Suprapubic skin (tissue), 4 donors: ENCODE measurements at regions not wholly inside any gene's neighbourhood (a gene's known extent, or its start where the extent isn't known, plus 50 kb on each side); places are given as distances from the start of the nearest gene placed in this dataset.

Experiments used
- DNase-seq, 2 donors: peaks; one replicate each; pipeline ENCODE4 v3.0.0-alpha.2; 2019; ENCODE audit warnings: low spot score in 2 of 2
- H3K27ac ChIP-seq: fragments of 200-600 bp; sonication (generic); one replicate; pipeline ENCODE4 v1.5.1; 2019
- H3K27me3 ChIP-seq: fragments of 200-600 bp; sonication (generic); one replicate; pipeline ENCODE4 v1.5.1; 2019
- H3K36me3 ChIP-seq: fragments of 200-600 bp; sonication (generic); one replicate; pipeline ENCODE4 v1.5.1; 2019
- H3K4me1 ChIP-seq: fragments of 200-600 bp; sonication (generic); one replicate; pipeline ENCODE4 v1.5.1; 2019
- H3K4me3 ChIP-seq: fragments of 200-600 bp; sonication (generic); one replicate; pipeline ENCODE4 v1.5.1; 2019; ENCODE audit warnings: mild to moderate bottlenecking
- H3K9me3 ChIP-seq: fragments of 200-600 bp; sonication (generic); one replicate; pipeline ENCODE4 v1.5.1; 2019
- CTCF ChIP-seq, 2 donors: fragments of 200-600 bp in 1 of 2; fragments of 450-650 bp in 1 of 2; sonication (generic) in 1 of 2; IDR thresholded peaks; one replicate each; pipeline ENCODE4 v1.5.1; 2016 to 2019; ENCODE audit warnings: antibody characterized with exemption in 2 of 2, mild to moderate bottlenecking in 1 of 2, moderate library complexity in 1 of 2
- EP300 ChIP-seq: sonication (generic); formaldehyde crosslinking; IDR thresholded peaks from one replicate; pipeline ENCODE4 v1.6.1; 2017; ENCODE audit warnings: antibody characterized with exemption
- POLR2A ChIP-seq, 2 donors: fragments of 450-650 bp; IDR thresholded peaks; one replicate each; pipeline ENCODE4 v1.6.1; 2017; ENCODE audit warnings: antibody characterized with exemption in 2 of 2, mild to moderate bottlenecking in 2 of 2, moderate library complexity in 2 of 2
- POLR2AphosphoS5 ChIP-seq, 3 donors: sonication (generic); formaldehyde crosslinking; IDR thresholded peaks; one replicate each; pipeline ENCODE4 v1.6.1; 2017; ENCODE audit warnings: antibody characterized with exemption in 3 of 3
- WGBS: methylation state at CpG from one replicate; pipeline ENCODE4 v1.1.5; 2018; 5-methylcytosine and 5-hydroxymethylcytosine counted together

GRCh38 chr9:34797367-34797766 lies 87.4 kb upstream of the CCL21 start:
- H3K9me3 ChIP-seq = no peaks in the 10 kb centered on the region
- H3K4me3 ChIP-seq = no peak overlapping the region
- 81% methylated on average over 14 of the region's 14 CpGs for WGBS
- no peak overlapping the region for H3K27ac ChIP-seq
- no peaks in the 10 kb centered on the region for H3K36me3 ChIP-seq
- H3K27me3 ChIP-seq = no peaks in the 10 kb centered on the region
- TF ChIP-seq EP300 (no peak), CTCF (IDR thresholded peaks at IDR 0.05) (no peak), POLR2A (IDR thresholded peaks at IDR 0.05) (no peak), POLR2AphosphoS5 (IDR thresholded peaks at IDR 0.05) (no peak)
- DNase-seq = no peak
- no peaks in the 10 kb centered on the region for H3K4me1 ChIP-seq

- no peaks in the 10 kb centered on the region for H3K9me3 ChIP-seq
- whole genome bisulfite sequencing = 23% methylated on average over 7 of the region's 7 CpGs
- no peaks in the 10 kb centered on the region for H3K27me3 ChIP-seq
- TF ChIP-seq POLR2AphosphoS5 (IDR thresholded peaks at IDR 0.05) = no peak
- no peak for TF ChIP-seq EP300
- no peak for DNase-seq
- H3K36me3 ChIP-seq = no peaks in the 10 kb centered on the region
- H3K27ac ChIP-seq = no peak overlapping the region
- H3K4me3 ChIP-seq = no peak overlapping the region
- no peaks in the 10 kb centered on the region for H3K4me1 ChIP-seq
These were observed 87.0 kb upstream of the CCL21 start for GRCh38 chr9:34796924-34797323.

GRCh38 chr9:34793428-34793827 lies 83.5 kb upstream of the CCL21 start:
- Histone ChIP-seq H3K4me1 (no peaks in the 10 kb centered on the region), H3K9me3 (no peaks in the 10 kb centered on the region), H3K4me3 (no peak overlapping the region), H3K36me3 (no peaks in the 10 kb centered on the region), H3K27ac (no peak overlapping the region), H3K27me3 (no peaks in the 10 kb centered on the region)
- no peak for DNase-seq
- no peak for TF ChIP-seq CTCF (IDR thresholded peaks at IDR 0.05)
- no peak for TF ChIP-seq POLR2A (IDR thresholded peaks at IDR 0.05)
- TF ChIP-seq EP300 = no peak
- no peak for TF ChIP-seq POLR2AphosphoS5 (IDR thresholded peaks at IDR 0.05)
- 73% methylated on average over 2 of the region's 2 CpGs for WGBS

- no peaks in the 10 kb centered on the region for H3K27me3 ChIP-seq
- TF ChIP-seq POLR2AphosphoS5 (IDR thresholded peaks at IDR 0.05) (no peak), EP300 (no peak), CTCF (IDR thresholded peaks at IDR 0.05) (no peak), POLR2A (IDR thresholded peaks at IDR 0.05) (no peak)
- DNase-seq = no peak
These were observed 74.1 kb upstream of the CCL21 start for GRCh38 chr9:34783951-34784487.

GRCh38 chr9:34782372-34782771 lies 72.4 kb upstream of the CCL21 start:
- Histone ChIP-seq H3K4me1 (no peaks in the 10 kb centered on the region), H3K27me3 (no peaks in the 10 kb centered on the region), H3K9me3 (no peaks in the 10 kb centered on the region), H3K4me3 (no peak overlapping the region), H3K27ac (no peak overlapping the region), H3K36me3 (no peaks in the 10 kb centered on the region)
- no peak for DNase-seq
- 93% methylated on average over 2 of the region's 2 CpGs for WGBS
- no peak for TF ChIP-seq POLR2AphosphoS5 (IDR thresholded peaks at IDR 0.05)

More at GRCh38 chr9:34783951-34784487, 74.1 kb upstream of the CCL21 start:
- WGBS = 49% methylated on average over 4 of the region's 4 CpGs
- no peaks in the 10 kb centered on the region for H3K4me1 ChIP-seq
- no peak overlapping the region for H3K4me3 ChIP-seq
- no peaks in the 10 kb centered on the region for H3K36me3 ChIP-seq
- H3K9me3 ChIP-seq = no peaks in the 10 kb centered on the region
- H3K27ac ChIP-seq = no peak overlapping the region

- DNase-seq = no peak
- Histone ChIP-seq H3K4me1 (peaks cover 6% of the 10 kb centered on the region), H3K36me3 (no peaks in the 10 kb centered on the region), H3K9me3 (no peaks in the 10 kb centered on the region), H3K27ac (no peak overlapping the region), H3K27me3 (no peaks in the 10 kb centered on the region), H3K4me3 (no peak overlapping the region)
- 90% methylated on average over 1 of the region's 2 CpGs for WGBS
- no peak for TF ChIP-seq POLR2AphosphoS5 (IDR thresholded peaks at IDR 0.05)
- no peak for TF ChIP-seq EP300
- no peak for TF ChIP-seq CTCF (IDR thresholded peaks at IDR 0.05)
- no peak for TF ChIP-seq POLR2A (IDR thresholded peaks at IDR 0.05)
These were observed 67.7 kb upstream of the CCL21 start for GRCh38 chr9:34777666-34778065.
